HCT116 (cell line): ENCODE measurements at regions not wholly inside any gene's neighbourhood (a gene's known extent, or its start where the extent isn't known, plus 50 kb on each side); places are given as distances from the start of the nearest gene placed in this dataset.

Source experiments
- ATAC-seq: fragments of 200-7000 bp; cut with Tn5 transposase; 2 replicates; pipeline ENCODE4 v1.9.1; 2020; ENCODE audit warnings: mild to moderate bottlenecking, moderate library complexity
- BruUV-seq: library from RNA; stranded (reverse); fragments of 400-500 nt; replicated peaks from 2 replicates; lab custom pipeline; 2021; lab: Mats Ljungman, UMichigan
- CTCF ChIA-PET: fragments of 300-600 bp; sonication (Branson Sonifier 250); formaldehyde crosslinking; loops from one replicate; lab custom pipeline; 2021; ENCODE audit warnings: antibody characterized with exemption; lab: Charles Lee
- POLR2A ChIA-PET: fragments of 300-600, 350-600 bp; sonication (Branson Sonifier 250); formaldehyde crosslinking; loops from one replicate; lab custom pipeline; 2021; ENCODE audit warnings: antibody characterized with exemption; lab: Charles Lee
- RAD21 ChIA-PET, 2 experiments: fragments of 300-600 bp; sonication (Branson Sonifier 250); formaldehyde crosslinking; loops; one replicate each; lab custom pipeline; 2023; ENCODE audit warnings: low total read pairs in 2 of 2; ENCODE audit not compliant: uncharacterized antibody in 2 of 2, unreplicated experiment in 2 of 2, low non-redundant PET in 1 of 2; lab: Charles Lee
- DNase-seq: peaks from one replicate; pipeline ENCODE4 v3.0.0-alpha.2; 2010; ENCODE audit warnings: low read depth, low spot score
- H2AFZ ChIP-seq: fragments of 200-600 bp; shearing (Covaris generic), sonication (generic); 2 replicates; pipeline ENCODE4 v1.6.1; 2017; ENCODE audit warnings: low read depth, mixed run types, mixed read lengths, antibody characterized with exemption, low read length; ENCODE audit not compliant: poor library complexity, severe bottlenecking
- H3K27ac ChIP-seq: 2 replicates; pipeline ENCODE4 v1.5.1; 2012; ENCODE audit warnings: low read depth, low read length
- H3K27me3 ChIP-seq: fragments of 200-600 bp; sonication (generic); 2 replicates; pipeline ENCODE4 v1.6.1; 2016; ENCODE audit warnings: mixed run types, low read length, mixed read lengths; ENCODE audit not compliant: insufficient read depth
- H3K36me3 ChIP-seq, 2 experiments: fragments of 200-500 bp in 1 of 2; fragments of 200-600 bp in 1 of 2; sonication (Bioruptor generic) in 1 of 2; sonication (generic) in 1 of 2; 2 replicates each; pipeline versions ENCODE4 v1.5.1 to v1.6.1; 2014 to 2016; ENCODE audit warnings: low read length in 2 of 2, inconsistent platforms in 1 of 2, mixed read lengths in 1 of 2, mixed run types in 1 of 2; ENCODE audit not compliant: insufficient read depth in 2 of 2, control insufficient read depth in 1 of 2
- H3K4me1 ChIP-seq, 2 experiments: fragments of 200-600 bp in 1 of 2; sonication (generic) in 1 of 2; 2 replicates each; pipeline versions ENCODE4 v1.5.1 to v1.6.1; 2012 to 2017; ENCODE audit warnings: low read length in 2 of 2, inconsistent platforms in 1 of 2, mild to moderate bottlenecking in 1 of 2, mixed read lengths in 1 of 2, mixed run types in 1 of 2, moderate library complexity in 1 of 2; ENCODE audit not compliant: insufficient read depth in 2 of 2, control insufficient read depth in 1 of 2
- H3K4me2 ChIP-seq: fragments of 200-600 bp; sonication (generic); 2 replicates; pipeline ENCODE4 v1.6.1; 2017; ENCODE audit warnings: mixed run types, low read length, mixed read lengths
- H3K4me3 ChIP-seq, 2 experiments: fragments of 200-600 bp in 1 of 2; sonication (generic) in 1 of 2; replicated peaks in 1 of 2; 2 replicates each; pipeline ENCODE4 v1.5.1; 2011 to 2016; ENCODE audit warnings: low read length in 2 of 2, control low read depth in 1 of 2, low read depth in 1 of 2, mild to moderate bottlenecking in 1 of 2, mixed read lengths in 1 of 2, mixed run types in 1 of 2
- H3K79me2 ChIP-seq: fragments of 200-600 bp; sonication (generic); 2 replicates; pipeline ENCODE4 v1.6.1; 2017; ENCODE audit warnings: mild to moderate bottlenecking, mixed run types, low read length, moderate library complexity, mixed read lengths; ENCODE audit not compliant: insufficient read depth
- H3K9ac ChIP-seq: fragments of 200-600 bp; sonication (generic); 2 replicates; pipeline ENCODE4 v1.6.1; 2016; ENCODE audit warnings: low read length, mixed read lengths
- H3K9me2 ChIP-seq: fragments of 200-600 bp; sonication (generic), shearing (Covaris generic); 2 replicates; pipeline ENCODE4 v1.6.1; 2017; ENCODE audit warnings: mixed run types, mild to moderate bottlenecking, moderate library complexity; ENCODE audit not compliant: insufficient read depth
- H3K9me3 ChIP-seq, 2 experiments: fragments of 200-500 bp in 1 of 2; fragments of 200-600 bp in 1 of 2; sonication (Bioruptor generic) in 1 of 2; sonication (generic) in 1 of 2; 2 replicates each; pipeline ENCODE4 v1.6.1; 2014 to 2017; ENCODE audit warnings: low read length in 2 of 2, mixed read lengths in 2 of 2, inconsistent platforms in 1 of 2, low read depth in 1 of 2, mild to moderate bottlenecking in 1 of 2, mixed run types in 1 of 2, moderate library complexity in 1 of 2; ENCODE audit not compliant: control insufficient read depth in 1 of 2, insufficient read depth in 1 of 2
- H4K20me1 ChIP-seq: fragments of 200-600 bp; sonication (generic), shearing (Covaris generic); 2 replicates; pipeline ENCODE4 v1.6.1; 2017; ENCODE audit warnings: mixed run types, mild to moderate bottlenecking, moderate library complexity; ENCODE audit not compliant: insufficient read depth
- MAX ChIP-seq: IDR thresholded peaks from 2 replicates; pipeline ENCODE4 v1.6.1; 2012
- REST ChIP-seq: IDR thresholded peaks from 2 replicates; pipeline ENCODE4 v1.6.1; 2012; ENCODE audit warnings: low read depth
- intact Hi-C: fragments of 100-400 bp; cut with micrococcal nuclease; formaldehyde crosslinking; loops from 2 replicates; pipeline ENCODE4 v1.10.0; 2022

GRCh38 chr1:170252851-170253579 is 107.3 kb downstream of the NTMT2 start:
- RAD21 ChIA-PET: no interaction called here
- POLR2A ChIA-PET: no interaction called here

More at GRCh38 chr1:170252851-170253579, 107.3 kb downstream of the NTMT2 start:
- CTCF ChIA-PET: no interaction called here
- TF ChIP-seq REST (no peak), MAX (no peak)
- intact Hi-C loops: no loop called here
- H3K27me3 ChIP-seq: no peaks in the 10 kb centered on the region
- no peaks in the 10 kb centered on the region for H4K20me1 ChIP-seq
- H3K4me2 ChIP-seq: no peak overlapping the region
- no peak overlapping the region for H2AFZ ChIP-seq
- no peaks in the 10 kb centered on the region for H3K9me2 ChIP-seq
- no peaks in the 10 kb centered on the region for H3K4me1 ChIP-seq
- no peak overlapping the region for H3K27ac ChIP-seq
- no TSS peak for BruUV-seq
- H3K9ac ChIP-seq: no peak overlapping the region
- DNase-seq (no peak), ATAC-seq (no peak)
- no peak overlapping the region for H3K4me3 ChIP-seq
- H3K79me2 ChIP-seq: no peaks in the 10 kb centered on the region
- H3K9me3 ChIP-seq: no peaks in the 10 kb centered on the region
- H3K36me3 ChIP-seq: no peaks in the 10 kb centered on the region
